Gastroesophageal sphincter (tissue), 3 donors: ENCODE measurements at regions not wholly inside any gene's neighbourhood (a gene's known extent, or its start where the extent isn't known, plus 50 kb on each side); places are given as distances from the start of the nearest gene placed in this dataset.

Source experiments
- CTCF ChIP-seq, 4 experiments: fragments of 200-600 bp in 2 of 4; fragments of 450-650 bp in 2 of 4; sonication (generic) in 1 of 4; IDR thresholded peaks; one replicate each; pipeline ENCODE4 v1.5.1; 2017 to 2019; ENCODE audit warnings: antibody characterized with exemption in 4 of 4, mild to moderate bottlenecking in 2 of 4, moderate library complexity in 2 of 4
- EP300 ChIP-seq: sonication (generic); formaldehyde crosslinking; IDR thresholded peaks from one replicate; pipeline ENCODE4 v1.6.1; 2017; ENCODE audit warnings: antibody characterized with exemption, mild to moderate bottlenecking
- POLR2A ChIP-seq, 2 donors: fragments of 450-650 bp; IDR thresholded peaks; one replicate each; pipeline ENCODE4 v1.6.1; 2017; ENCODE audit warnings: antibody characterized with exemption in 2 of 2, mild to moderate bottlenecking in 2 of 2, moderate library complexity in 1 of 2
- POLR2AphosphoS5 ChIP-seq: sonication (generic); formaldehyde crosslinking; IDR thresholded peaks from one replicate; pipeline ENCODE4 v1.6.1; 2017; ENCODE audit warnings: antibody characterized with exemption

DNA sequence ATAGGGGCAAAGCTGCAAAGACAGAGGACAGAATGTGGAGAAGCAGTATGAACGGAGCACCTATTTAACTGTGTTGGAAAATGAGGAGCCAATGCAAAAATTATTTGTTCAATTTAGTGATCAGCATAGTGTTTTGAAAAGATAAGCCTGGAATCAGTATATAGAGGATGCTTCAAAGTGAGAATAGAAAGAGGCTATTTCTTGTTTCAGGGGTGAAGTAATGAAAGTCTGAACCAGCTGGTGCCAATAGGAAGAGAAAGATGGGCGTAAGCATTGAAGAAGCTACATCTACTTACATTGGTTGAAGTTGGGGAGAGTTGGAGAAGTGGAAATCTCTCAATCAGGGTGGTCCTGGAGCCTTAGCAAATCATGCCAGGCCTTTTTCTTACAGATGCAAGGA, 77.3 kb upstream of the SLC38A4 start:
- TF ChIP-seq EP300 (no peak), CTCF (IDR thresholded peaks at IDR 0.05) (no peak), POLR2A (IDR thresholded peaks at IDR 0.05) (no peak), POLR2AphosphoS5 (no peak)
